HG02623 (cell line): ENCODE measurements at regions not wholly inside any gene's neighbourhood (a gene's known extent, or its start where the extent isn't known, plus 50 kb on each side); places are given as distances from the start of the nearest gene placed in this dataset.
"Not testable (repeated sequence)": the region's sequence is repeated elsewhere in the genome, so short reads cannot be mapped to it uniquely, and the experiment has no call there.

Experiments
- ATAC-seq: cut with Tn5 transposase; IDR thresholded peaks from one replicate; pipeline ENCODE4 v1.9.1; 2021; ENCODE audit warnings: moderate library complexity; ENCODE audit not compliant: unreplicated experiment

DNA sequence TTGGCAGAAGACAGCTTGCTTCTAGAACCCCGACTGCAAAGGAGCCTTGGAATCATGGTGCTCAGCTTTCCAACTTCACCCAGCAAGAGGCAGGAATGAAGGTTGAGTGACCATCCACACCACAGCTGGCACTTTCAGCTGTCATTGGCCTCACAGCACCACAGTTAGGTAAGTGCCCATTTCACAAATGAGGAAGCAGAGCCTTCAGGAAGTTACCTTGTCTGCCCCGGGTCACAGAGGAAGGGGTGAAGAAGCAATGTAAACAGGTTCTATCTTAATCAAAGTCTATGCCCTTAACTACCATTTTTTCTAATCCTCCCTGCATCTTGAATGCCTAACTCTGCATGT lies 156.0 kb downstream of the GLUL start:
- ATAC-seq = no peak

DNA sequence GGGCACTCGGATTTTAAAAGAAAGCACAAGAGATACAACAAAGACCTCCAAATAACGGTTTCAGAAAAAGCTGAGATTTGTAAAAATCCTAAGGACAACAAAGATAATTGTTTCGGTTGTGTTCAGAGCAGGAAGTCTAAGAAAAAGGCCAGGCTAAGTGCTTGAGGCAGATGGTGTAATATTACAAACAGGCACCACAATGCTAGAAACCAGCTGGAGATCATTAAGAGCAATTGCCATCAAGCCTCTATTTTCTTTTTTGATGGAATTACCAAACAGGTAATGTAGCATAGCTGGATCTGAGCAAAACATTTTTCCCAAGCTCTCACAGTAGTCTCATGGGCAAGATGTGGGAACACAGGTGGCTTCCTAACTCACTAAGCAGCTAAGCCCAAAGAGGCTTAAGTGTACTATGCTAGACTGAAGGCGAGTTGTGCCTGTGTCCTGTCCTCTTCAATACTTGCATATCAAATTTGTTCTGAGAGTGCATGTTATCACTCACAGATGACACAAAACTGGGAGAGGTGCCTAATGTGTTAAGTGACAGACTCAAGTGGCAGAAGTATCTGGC lies 161.6 kb downstream of the GLUL start:
- ATAC-seq = no peak

DNA sequence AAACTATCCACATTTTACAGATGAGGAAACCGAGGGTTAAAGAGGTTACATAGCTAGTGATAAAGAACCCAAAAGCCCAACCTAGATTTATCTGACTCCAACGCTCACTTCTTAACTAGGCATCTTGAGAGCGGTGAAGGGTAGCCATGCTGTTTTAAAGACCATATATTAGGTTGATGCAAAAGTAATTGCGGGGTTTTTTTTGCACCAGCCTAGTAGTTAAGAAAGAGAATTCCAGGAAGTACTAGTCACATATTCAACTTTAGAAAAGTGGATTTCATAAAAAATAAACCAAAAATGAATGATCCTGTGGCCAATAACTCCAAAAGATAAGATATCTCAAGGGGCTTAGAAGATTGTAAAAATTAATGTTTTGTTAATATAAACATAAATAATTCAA lies 162.1 kb downstream of the GLUL start:
- no peak for ATAC-seq

DNA sequence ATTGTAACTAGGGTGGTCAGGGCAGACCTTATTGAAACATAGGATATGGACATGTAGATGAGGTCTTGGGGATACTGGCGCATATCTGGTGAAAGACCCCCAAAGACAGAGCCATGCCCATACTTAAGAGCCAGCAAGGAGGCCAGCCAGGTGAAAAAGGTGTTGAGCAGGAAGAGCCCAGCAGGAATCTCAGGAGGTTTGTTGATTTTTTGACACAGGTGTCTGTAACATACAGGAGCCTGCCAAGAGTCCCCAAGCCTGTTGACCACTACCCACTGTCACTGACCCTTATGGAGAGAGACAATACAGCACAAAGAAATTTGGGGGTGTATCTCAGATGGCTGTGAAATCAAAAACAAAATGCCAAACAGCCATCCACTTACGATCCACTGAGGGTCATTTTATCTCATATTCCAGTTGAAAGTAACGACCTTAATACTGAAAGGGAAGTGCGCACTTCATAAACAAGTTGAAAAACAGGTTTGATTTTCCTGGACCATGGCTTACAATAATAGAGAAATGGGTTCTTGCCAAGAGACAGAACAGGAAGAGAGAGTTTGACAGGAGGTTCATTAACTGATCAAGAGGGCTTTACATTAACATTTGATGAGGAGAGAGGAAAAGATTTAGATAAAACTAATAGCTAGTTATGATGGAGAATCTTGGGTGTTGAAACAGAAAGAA lies 163.6 kb downstream of the GLUL start:
- no peak for ATAC-seq

DNA sequence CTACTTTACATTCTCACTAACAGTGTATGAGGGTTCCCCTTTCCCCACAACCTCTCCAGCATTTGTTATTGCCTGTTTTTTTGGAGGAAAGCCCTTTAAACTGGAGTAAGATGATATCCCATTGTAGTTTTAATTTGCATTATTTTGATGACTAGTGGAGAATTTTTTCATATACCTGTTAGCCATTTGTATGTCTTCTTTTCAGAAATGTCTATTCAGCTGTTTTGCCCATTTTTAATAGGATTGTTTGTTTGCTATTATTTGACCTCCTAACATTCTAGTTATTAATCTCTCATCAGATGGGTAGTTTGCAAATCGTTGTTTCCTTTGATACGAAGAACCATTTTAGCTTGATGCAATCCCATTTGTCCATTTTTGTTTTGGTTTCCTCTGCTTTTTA lies 165.0 kb downstream of the GLUL start:
- ATAC-seq = no peak

DNA sequence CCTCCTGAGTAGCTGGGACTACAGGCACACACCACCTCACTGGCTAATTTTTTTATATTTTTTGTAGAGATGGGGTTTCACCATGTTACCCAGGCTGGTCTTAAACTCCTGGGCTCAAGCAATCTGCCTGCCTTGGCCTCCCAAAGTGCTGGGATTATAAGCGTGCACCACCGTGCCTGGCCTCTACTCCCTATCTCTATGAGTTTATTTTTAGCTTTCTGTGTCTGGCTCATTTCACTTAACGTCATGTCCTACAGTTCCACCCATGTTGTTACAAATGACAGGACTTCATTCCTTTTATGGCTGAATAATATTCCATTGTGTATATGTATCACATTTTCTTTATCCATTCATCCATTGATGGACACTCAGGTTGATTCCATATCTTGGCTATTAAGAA lies 164.2 kb upstream of the ZNF648 start:
- ATAC-seq = not testable (repeated sequence)

DNA sequence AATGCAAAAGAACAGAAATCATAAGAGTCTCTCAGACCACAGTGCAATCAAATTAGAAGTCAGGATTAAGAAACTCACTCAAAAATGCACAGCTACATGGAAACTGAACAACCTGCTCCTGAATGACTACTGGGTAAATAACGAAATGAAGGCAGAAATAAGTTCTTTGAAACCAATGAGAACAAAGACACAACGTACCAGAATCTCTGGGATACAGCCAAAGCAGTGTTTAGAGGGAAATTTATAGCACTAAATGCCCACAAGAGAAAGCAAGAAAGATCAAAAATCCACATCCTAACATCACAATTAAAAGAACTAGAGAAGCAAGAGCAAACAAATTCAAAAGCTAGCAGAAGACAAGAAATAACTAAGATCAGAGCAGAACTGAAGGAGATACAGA lies 160.5 kb upstream of the ZNF648 start:
- not testable (repeated sequence) for ATAC-seq

DNA sequence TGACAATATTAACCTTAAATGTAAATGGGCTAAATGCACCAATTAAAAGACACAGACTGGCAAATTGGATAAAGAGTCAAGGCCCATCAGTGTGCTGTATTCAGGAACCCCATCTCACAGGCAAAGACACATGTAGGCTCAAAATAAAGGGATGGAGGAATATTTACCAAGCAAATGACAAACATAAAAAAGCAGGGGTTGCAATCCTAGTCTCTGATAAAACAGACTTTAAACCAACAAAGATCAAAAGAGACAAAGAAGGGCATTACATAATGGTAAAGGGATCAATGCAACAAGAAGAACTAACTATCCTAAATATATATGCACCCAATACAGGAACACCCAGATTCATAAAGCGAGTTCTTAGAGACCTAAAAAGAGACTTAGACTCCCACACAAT lies 159.9 kb upstream of the ZNF648 start:
- ATAC-seq = not testable (repeated sequence)

DNA sequence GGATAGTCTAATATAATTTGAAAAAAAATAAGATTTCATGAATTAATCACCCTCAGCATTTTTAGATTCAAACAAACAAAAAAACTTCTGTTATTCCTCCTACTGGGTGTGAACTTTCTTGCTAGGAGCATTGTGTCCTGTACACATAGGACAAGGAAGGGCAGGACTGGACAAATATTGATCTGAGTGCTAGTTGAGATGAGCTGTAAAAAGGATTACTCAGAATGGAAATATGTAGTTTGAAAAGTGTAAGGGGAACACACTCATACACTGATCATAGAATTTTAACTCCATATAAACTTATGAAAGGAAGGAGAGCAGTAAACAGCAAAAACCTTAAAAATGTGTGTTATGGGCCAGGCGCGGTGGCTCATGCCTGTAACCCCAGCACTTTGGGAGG lies 156.5 kb upstream of the ZNF648 start:
- no peak for ATAC-seq

DNA sequence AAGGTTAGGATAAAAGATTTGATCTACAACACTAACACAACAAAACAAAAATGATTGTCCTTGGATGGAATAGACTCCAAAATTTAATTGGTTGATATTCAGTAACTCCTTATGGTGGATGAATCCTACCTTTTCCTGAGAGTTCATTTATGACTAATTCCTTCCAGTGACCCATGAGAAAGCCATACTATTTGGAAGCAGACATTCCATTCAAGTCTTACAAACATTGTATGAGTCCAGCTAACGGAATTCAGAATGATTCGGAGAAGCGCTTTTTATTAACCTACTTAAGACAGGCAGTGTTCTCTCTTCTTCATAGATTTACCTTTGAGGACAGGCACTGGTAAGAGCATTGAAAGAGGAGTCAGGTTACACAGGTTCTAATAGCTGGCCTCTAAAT lies 155.6 kb upstream of the ZNF648 start:
- no peak for ATAC-seq

DNA sequence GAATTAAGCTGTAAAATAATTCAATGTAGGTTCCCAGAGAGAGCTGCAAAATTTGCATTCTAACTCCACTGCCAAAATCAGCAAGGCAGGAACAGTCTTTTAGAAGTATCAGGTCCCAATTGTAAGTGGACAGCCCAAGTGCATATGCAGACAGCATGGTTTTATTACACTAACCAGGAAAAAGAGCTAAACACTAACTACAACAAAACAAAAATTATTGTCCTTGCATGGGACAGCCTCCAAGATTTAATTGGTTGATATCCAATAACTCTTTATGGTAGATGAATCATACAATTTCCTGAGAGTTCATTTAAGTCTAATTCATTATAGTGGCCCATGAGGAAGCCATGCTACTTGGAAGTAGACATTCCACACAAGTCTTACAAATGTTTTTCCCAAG lies 154.3 kb upstream of the ZNF648 start:
- no peak for ATAC-seq

DNA sequence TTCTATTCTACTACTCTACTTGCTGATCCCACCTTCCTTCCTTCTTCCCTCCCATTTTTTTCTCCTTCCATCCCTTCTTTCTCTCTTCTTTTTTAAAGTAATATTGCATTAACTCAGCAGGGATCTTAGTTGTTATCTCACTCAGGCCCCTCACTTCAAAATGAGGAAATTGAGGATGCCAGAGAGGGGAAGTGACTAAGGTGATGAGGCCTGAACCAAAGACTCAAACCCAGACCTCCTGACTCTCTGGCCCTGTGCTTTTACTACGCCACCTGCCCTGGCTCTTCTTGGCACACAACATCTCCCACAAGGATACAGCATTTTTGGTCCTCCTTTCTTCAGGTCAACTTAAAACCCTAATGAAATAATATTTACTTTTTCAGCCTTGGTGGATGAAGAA lies 151.7 kb upstream of the ZNF648 start:
- no peak for ATAC-seq

DNA sequence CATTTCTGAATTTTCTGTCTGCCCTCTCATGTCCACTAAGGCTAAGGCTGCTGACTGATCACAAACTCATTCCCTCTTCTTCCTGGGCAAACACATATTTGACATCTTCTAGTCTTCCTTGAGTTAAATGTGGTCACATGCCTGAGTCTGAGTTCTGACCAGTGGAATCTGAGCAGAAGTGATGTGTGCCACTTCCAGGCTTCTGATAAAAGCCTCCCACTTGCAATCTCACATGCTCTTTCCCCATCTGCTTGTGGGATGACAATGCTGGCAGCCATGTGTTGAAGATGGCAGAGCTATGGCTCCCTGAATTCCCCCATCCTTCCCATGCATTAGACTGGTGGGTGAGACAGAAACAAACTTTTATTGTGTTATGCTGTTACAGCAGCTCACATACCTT lies 149.9 kb upstream of the ZNF648 start:
- ATAC-seq = no peak

DNA sequence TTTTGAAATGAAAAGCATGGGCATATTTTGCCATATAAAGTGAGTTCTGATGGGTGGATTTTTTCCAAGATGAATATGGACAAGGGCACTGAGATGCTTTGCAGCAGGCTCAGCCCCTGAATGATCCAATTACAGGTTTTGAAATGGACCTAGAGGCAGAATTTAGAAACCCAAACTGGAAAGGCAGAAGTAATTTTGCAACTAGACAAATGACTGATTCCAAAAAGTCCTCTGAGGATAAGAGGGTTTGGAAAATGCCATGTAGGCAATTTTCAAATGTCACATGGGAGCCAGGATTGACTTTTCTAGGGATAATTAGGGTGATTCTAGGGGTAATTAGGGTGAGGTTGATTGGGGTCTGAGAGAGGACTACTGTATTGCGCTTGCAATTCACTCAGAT lies 148.9 kb upstream of the ZNF648 start:
- ATAC-seq = no peak

DNA sequence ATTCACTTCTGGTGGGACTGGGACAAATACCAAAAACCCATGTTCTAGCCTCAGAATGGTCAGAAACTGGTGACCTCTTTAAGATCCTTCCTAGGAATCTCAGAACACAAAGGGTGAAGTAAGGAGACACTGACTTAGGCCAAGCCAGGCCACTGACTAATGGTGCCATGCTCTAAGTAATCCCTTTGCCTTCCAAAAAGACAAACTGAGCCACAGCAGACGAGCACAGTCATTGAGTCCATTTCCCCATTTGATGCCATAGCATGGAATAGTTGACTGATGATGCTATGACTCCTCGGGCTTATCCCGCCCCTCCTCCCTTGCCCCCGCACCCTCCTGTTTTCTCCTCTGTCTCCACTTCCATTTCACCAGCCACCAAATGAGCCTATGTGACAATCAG lies 145.8 kb upstream of the ZNF648 start:
- no peak for ATAC-seq

DNA sequence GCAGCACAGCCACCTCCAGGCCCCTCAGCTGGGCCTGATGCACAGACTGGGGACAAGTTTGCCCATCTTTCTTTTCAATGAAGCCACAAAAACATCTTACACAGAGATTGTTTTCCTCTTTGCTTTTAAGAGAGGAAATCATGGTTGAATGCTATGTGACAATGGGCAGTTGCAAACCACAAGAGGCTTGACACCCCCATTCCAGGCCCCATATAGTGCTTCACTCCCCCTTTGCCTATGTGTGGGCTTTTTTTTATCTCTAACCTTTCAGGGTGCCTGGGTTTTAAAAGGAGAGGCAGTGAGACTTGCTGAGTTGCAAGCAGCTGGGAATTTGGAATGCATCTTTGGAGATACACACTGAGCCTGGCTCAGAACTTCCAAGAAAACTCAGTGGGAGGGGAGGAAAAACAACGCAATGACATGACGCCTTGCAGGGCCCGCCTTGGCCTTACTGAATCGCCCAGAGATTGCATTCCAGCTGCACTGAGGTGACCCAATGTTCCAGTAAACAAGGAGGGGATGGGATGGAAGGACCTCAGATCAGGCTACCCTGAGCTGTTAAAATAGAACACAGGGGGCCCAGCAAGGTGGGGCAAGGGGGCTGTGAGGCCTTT lies 145.2 kb upstream of the ZNF648 start:
- ATAC-seq = no peak

DNA sequence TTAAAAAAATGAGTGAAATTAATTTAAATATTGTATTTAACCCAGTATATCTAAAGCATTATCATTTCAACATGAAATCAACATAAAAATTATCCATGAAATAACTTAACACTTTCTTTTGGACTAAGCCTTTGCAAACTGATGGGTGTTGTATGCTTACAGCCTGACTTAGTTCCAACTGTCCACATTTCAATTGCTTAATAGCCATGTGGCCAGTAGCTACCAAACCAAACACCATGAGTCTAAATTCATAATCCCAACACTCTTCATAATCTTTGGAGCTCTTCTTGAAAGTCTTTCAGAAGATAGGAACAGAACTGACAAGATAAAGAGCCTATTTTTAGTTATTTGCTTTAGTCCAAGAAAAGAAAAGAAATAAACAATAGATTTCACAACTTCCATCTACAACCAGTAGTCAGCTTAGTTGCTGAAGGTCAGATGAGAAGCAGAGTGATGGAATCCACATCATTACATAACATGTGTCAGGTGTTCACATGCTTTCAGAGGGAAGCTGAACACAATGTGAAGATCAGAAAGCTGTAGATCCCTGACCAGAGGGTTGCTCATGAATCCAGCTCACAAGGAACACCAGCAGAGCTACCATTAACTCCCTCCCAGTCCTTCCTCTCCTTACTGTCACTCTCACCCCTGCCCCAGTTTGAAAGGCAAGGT lies 144.0 kb upstream of the ZNF648 start:
- ATAC-seq = no peak

DNA sequence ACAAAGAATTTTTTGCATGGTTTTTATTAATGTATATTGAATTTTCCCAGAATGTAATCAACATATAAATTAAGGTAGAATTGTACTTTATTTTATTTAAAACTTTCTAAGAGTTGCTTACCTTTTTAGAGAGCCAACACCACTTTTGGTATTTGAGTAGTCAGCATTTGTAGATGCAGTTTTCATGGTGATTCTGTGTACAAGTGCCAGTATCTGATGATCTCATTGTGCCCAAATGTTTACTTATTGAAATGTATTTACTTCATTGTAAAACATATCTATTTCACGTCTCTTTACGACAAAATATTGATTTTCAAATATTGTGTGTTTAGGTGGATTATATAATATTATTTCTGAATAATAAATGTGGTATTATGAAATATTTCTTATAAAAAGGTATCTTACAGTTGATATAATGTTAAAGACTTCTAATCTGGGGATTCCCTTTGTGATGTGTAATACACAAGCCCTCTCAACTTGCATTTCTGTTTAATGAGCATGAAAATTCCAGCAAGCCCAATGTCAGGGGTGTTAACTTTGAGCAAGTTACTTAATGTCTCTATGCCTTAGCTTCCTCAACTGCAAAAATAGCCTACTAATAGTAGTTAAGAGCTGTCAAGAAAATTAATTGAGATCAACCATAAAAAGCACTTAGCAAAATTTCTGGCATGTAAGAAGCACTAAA lies 141.8 kb upstream of the ZNF648 start:
- no peak for ATAC-seq

DNA sequence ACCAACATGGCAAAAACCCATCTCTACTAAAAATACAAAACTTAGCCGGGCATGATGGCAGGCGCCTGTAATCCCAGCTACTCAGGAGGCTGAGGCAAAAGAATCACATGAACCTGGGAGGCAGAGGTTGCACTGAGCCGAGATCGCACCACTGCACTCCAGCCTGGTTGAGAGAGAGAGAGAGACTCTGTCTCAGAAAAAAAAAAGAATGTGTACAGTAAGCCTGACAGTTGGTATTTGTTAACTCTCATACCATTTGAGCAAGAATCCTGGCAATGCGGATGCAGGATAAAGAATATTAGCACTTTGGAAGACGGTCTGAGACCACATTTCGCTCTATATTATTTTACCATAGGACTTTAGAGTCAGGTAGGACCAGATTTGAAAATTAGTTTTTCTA lies 140.0 kb upstream of the ZNF648 start:
- ATAC-seq = not testable (repeated sequence)

DNA sequence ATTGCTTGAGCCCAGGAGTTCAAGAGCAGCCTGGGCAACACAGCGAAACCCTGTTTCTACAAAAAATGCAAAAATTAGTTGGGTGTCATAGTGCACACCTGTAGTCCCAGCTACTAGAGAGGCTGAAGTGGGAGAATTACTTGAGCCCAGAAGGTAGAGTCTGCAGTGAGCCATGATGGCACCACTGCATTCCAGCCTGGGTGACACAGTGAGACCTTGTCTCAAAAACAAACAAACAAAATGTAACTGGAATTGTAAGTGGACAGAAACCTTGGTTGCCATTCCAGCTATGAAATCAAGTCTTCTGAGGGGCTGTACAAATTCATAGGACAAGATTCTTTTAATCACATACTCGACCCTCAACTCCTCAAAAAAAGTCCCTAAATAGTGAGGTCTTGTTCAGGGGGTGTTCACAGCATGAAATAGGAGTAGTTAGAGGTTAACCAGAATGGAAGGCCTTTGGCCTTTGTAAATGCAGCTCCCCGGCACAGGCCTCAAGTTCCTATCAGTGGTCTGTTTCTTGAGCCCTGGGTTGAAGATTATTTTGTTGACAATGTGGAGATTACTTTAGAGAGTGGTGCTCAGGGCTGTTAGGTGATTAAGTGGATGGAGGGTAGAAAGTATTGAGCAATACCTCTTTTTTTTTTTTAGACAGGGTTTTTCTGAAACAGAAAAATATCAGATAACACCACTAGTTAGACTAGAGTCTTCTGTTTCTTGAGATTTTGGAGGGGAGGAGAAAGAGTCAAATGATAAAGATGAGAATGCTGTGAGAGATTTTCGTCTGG lies 138.7 kb upstream of the ZNF648 start:
- ATAC-seq = no peak
